GM19238 (cell line): ENCODE measurements at regions not wholly inside any gene's neighbourhood (a gene's known extent, or its start where the extent isn't known, plus 50 kb on each side); places are given as distances from the start of the nearest gene placed in this dataset.
"Not testable (repeated sequence)": the region's sequence is repeated elsewhere in the genome, so short reads cannot be mapped to it uniquely, and the experiment has no call there.

ENCODE experiments used
- DNase-seq: peaks from one replicate; pipeline ENCODE4 v3.0.0; 2011; ENCODE audit warnings: low spot score; ENCODE audit not compliant: insufficient read length

- no peak for DNase-seq
Observed at GRCh38 chr6:126957721-126958120, 160.8 kb upstream of the RSPO3 start.

GRCh38 chr6:126959765-126960164, 158.7 kb upstream of the RSPO3 start:
- no peak for DNase-seq

GRCh38 chr6:126963077-126963809, 155.2 kb upstream of the RSPO3 start:
- DNase-seq, result no peak

GRCh38 chr6:126967296-126968005, 151.0 kb upstream of the RSPO3 start:
- no peak for DNase-seq

GRCh38 chr6:126976253-126976797, 142.1 kb upstream of the RSPO3 start:
- DNase-seq, result no peak

- DNase-seq, result no peak
Observed at GRCh38 chr6:126983779-126984178, 134.7 kb upstream of the RSPO3 start.

GRCh38 chr6:126988125-126988524, 130.3 kb upstream of the RSPO3 start:
- DNase-seq, result not testable (repeated sequence)

GRCh38 chr6:127000631-127001030, 117.8 kb upstream of the RSPO3 start:
- DNase-seq, result no peak

GRCh38 chr6:127013865-127014264, 104.6 kb upstream of the RSPO3 start:
- DNase-seq, result no peak

GRCh38 chr6:127015858-127016257, 102.6 kb upstream of the RSPO3 start:
- DNase-seq, result no peak

GRCh38 chr6:127019828-127020227, 98.6 kb upstream of the RSPO3 start:
- DNase-seq, result no peak

- DNase-seq, result no peak
Observed at GRCh38 chr6:127022302-127022701, 96.2 kb upstream of the RSPO3 start.

- DNase-seq, result no peak
Observed at GRCh38 chr6:127023001-127023778, 95.3 kb upstream of the RSPO3 start.

- no peak for DNase-seq
Observed at GRCh38 chr6:127026247-127026646, 92.2 kb upstream of the RSPO3 start.

- DNase-seq, result no peak
Observed at GRCh38 chr6:127030111-127030510, 88.4 kb upstream of the RSPO3 start.

GRCh38 chr6:127030836-127031235, 87.6 kb upstream of the RSPO3 start:
- DNase-seq, result no peak

GRCh38 chr6:127031511-127031910, 87.0 kb upstream of the RSPO3 start:
- no peak for DNase-seq

- no peak for DNase-seq
Observed at GRCh38 chr6:127032971-127033370, 85.5 kb upstream of the RSPO3 start.

- no peak for DNase-seq
Observed at GRCh38 chr6:127051571-127052260, 66.8 kb upstream of the RSPO3 start.

- DNase-seq, result no peak
Observed at GRCh38 chr6:127053032-127053874, 65.2 kb upstream of the RSPO3 start.
